Uterus (tissue), 3 donors: ENCODE measurements at regions not wholly inside any gene's neighbourhood (a gene's known extent, or its start where the extent isn't known, plus 50 kb on each side); places are given as distances from the start of the nearest gene placed in this dataset.

Experiments
- DNase-seq, 2 donors: peaks; one replicate each; pipeline ENCODE4 v3.0.0-alpha.2; 2019 to 2020
- H3K27ac ChIP-seq, 2 donors: fragments of 200-600 bp; sonication (generic); 1 replicate in 1 of 2; 2 replicates in 1 of 2; pipeline ENCODE4 v1.5.1; 2016 to 2018
- H3K27me3 ChIP-seq, 2 donors: fragments of 200-600 bp; sonication (generic); one replicate each; pipeline ENCODE4 v1.5.1; 2018 to 2019; ENCODE audit warnings: control low read depth in 1 of 2
- H3K36me3 ChIP-seq, 2 donors: fragments of 200-600 bp; sonication (generic); one replicate each; pipeline ENCODE4 v1.5.1; 2019; ENCODE audit warnings: control low read depth in 1 of 2
- H3K4me1 ChIP-seq, 2 donors: fragments of 200-600 bp; sonication (generic); one replicate each; pipeline ENCODE4 v1.5.1; 2018 to 2019; ENCODE audit warnings: control low read depth in 1 of 2
- H3K4me3 ChIP-seq, 2 donors: fragments of 200-600 bp; sonication (generic); 1 replicate in 1 of 2; 2 replicates in 1 of 2; pipeline ENCODE4 v1.5.1; 2018 to 2019; ENCODE audit warnings: mild to moderate bottlenecking in 1 of 2
- H3K9me3 ChIP-seq, 2 donors: fragments of 200-600 bp; sonication (generic); one replicate each; pipeline ENCODE4 v1.5.1; 2019; ENCODE audit warnings: control low read depth in 1 of 2
- CTCF ChIP-seq, 4 experiments: fragments of 200-600 bp in 2 of 4; fragments of 450-650 bp in 2 of 4; sonication (generic) in 2 of 4; IDR thresholded peaks; one replicate each; pipeline ENCODE4 v1.5.1; 2016 to 2019; ENCODE audit warnings: antibody characterized with exemption in 4 of 4, mild to moderate bottlenecking in 2 of 4, moderate library complexity in 1 of 4
- POLR2A ChIP-seq, 2 donors: fragments of 450-650 bp; IDR thresholded peaks; one replicate each; pipeline ENCODE4 v1.6.1; 2016; ENCODE audit warnings: antibody characterized with exemption in 2 of 2, mild to moderate bottlenecking in 1 of 2, moderate library complexity in 1 of 2
- intact Hi-C: fragments of 100-400 bp; cut with DNase I; formaldehyde crosslinking; loops from one replicate; pipeline ENCODE4 v1.15.1; 2023; ENCODE audit warnings: low total_unique reads
- donor health status: DM: yes; HTN: yes; CAD: no.

DNA sequence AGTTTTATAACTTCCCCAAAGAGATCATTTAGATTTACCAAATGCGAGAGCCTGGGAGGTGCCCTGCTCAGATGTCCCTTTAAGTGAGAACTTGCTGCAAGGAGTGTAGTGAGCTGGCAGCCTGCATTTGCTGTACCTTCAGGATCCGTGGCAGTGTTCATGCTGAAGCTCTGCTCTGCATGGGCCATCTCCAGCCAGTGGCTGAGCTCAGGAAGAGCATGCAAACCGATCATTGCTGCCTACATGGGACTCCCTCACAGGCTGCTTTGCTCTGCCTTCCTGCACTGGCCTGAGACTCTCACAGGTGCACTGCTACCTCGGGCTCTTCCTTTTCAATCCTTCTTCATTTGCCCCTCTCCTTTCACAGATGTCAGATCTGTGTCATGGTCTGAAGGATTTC is 152.0 kb upstream of the SFRP2 start:
- H3K27me3 ChIP-seq: no peaks in the 10 kb centered on the region
- H3K27ac ChIP-seq: no peak overlapping the region
- DNase-seq: no peak
- H3K36me3 ChIP-seq: no peaks in the 10 kb centered on the region
- no peaks in the 10 kb centered on the region for H3K4me1 ChIP-seq
- no peak overlapping the region for H3K4me3 ChIP-seq
- intact Hi-C loops: no loop called here
- TF ChIP-seq CTCF (IDR thresholded peaks at IDR 0.05): no peak
- TF ChIP-seq POLR2A (IDR thresholded peaks at IDR 0.05): no peak
- H3K9me3 ChIP-seq: no peaks in the 10 kb centered on the region

DNA sequence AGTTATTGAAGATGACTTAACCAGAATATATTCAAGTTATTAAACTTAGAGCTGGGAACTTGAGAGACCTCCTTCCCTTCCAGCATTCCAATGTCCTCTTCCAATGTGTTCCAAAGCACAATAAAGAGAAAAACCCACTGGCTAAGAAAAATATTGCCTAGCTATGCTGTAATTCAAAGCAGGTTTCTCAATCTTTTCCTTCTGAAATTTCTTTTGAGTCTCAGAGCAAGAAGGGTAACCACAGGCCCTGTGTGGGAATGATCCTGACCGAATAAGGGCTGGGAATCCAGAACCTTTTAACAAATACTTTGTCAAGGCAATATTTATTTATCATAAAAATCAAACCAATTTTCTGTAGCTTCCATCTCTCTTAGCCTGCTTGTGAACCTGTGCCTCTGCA is 150.7 kb upstream of the SFRP2 start:
- H3K4me3 ChIP-seq: no peak overlapping the region
- H3K27me3 ChIP-seq: no peaks in the 10 kb centered on the region
- H3K4me1 ChIP-seq: no peaks in the 10 kb centered on the region
- intact Hi-C loops: no loop called here
- no peaks in the 10 kb centered on the region for H3K36me3 ChIP-seq
- DNase-seq: no peak
- H3K27ac ChIP-seq: no peak overlapping the region
- no peaks in the 10 kb centered on the region for H3K9me3 ChIP-seq
- TF ChIP-seq CTCF (IDR thresholded peaks at IDR 0.05) (no peak), POLR2A (IDR thresholded peaks at IDR 0.05) (no peak)

DNA sequence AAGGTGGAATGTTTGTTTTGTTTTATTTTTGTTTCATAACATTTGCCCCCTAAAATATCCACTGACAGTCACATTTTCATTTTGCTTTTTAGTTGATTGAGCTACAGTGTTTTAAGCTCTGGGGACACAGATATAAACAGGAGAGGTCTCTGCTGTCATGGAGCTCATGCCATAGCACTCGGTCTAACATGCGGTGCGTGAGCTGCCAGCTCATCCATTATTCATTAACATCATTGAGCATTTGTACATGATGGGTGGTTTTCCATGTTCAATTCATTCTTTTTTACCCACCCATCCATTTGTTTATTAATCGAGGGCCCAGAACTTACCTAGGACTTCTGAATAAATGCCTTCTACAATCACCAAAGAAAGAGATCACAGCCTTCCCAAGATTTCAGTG is 150.1 kb upstream of the SFRP2 start:
- Histone ChIP-seq H3K9me3 (no peaks in the 10 kb centered on the region), H3K27ac (no peak overlapping the region), H3K36me3 (no peaks in the 10 kb centered on the region), H3K4me3 (no peak overlapping the region), H3K27me3 (no peaks in the 10 kb centered on the region), H3K4me1 (no peaks in the 10 kb centered on the region)
- intact Hi-C loops: no loop called here
- no peak for TF ChIP-seq POLR2A (IDR thresholded peaks at IDR 0.05)
- no peak for TF ChIP-seq CTCF (IDR thresholded peaks at IDR 0.05)
- DNase-seq: no peak

- DNase-seq: no peak
- H3K4me1 ChIP-seq: no peaks in the 10 kb centered on the region
- H3K27ac ChIP-seq: no peak overlapping the region
- no peaks in the 10 kb centered on the region for H3K9me3 ChIP-seq
- no peak for TF ChIP-seq CTCF (IDR thresholded peaks at IDR 0.05)
- TF ChIP-seq POLR2A (IDR thresholded peaks at IDR 0.05): no peak
- no peaks in the 10 kb centered on the region for H3K27me3 ChIP-seq
- intact Hi-C loops: no loop called here
- H3K36me3 ChIP-seq: no peaks in the 10 kb centered on the region
- H3K4me3 ChIP-seq: no peak overlapping the region
These were observed 148.4 kb upstream of the SFRP2 start for GRCh38 chr4:153937289-153937688.

- H3K27ac ChIP-seq: no peak overlapping the region
- no peaks in the 10 kb centered on the region for H3K27me3 ChIP-seq
- no peak for TF ChIP-seq CTCF (IDR thresholded peaks at IDR 0.05)
- TF ChIP-seq POLR2A (IDR thresholded peaks at IDR 0.05): no peak
- H3K36me3 ChIP-seq: no peaks in the 10 kb centered on the region
- H3K9me3 ChIP-seq: no peaks in the 10 kb centered on the region
- H3K4me3 ChIP-seq: no peak overlapping the region
- no peak for DNase-seq
- intact Hi-C loops: no loop called here
- no peaks in the 10 kb centered on the region for H3K4me1 ChIP-seq
These were observed 147.2 kb upstream of the SFRP2 start for GRCh38 chr4:153936121-153936520.
